K562 (cell line): ENCODE measurements at regions not wholly inside any gene's neighbourhood (a gene's known extent, or its start where the extent isn't known, plus 50 kb on each side); places are given as distances from the start of the nearest gene placed in this dataset.

Source experiments
- ATAC-seq: fragments of 200-7000 bp; cut with Tn5 transposase; 3 replicates; pipeline ENCODE4 v1.9.1; 2020; ENCODE audit warnings: moderate library complexity
- BruUV-seq: library from RNA; stranded (reverse); fragments of 400-500 nt; replicated peaks from 2 replicates; lab custom pipeline; 2021; lab: Mats Ljungman, UMichigan
- CTCF ChIA-PET: fragments of 300-600 bp; formaldehyde crosslinking; extraction: SDS; loops from one replicate; lab custom pipeline; 2021; ENCODE audit warnings: low intra/inter-chr PET ratio; lab: Yijun Ruan, JAX
- POLR2A ChIA-PET: fragments of 300-600, 350-650 bp; sonication (Branson Sonifier 250); formaldehyde crosslinking; extraction: SDS; loops from one replicate; lab custom pipeline; 2021; ENCODE audit warnings: antibody characterized with exemption, inconsistent platforms; lab: Yijun Ruan, JAX
- DNase-seq, 4 experiments: peaks; one replicate each; pipeline versions ENCODE4 v3.0.0 to v3.0.0-alpha.2; 2011 to 2018; ENCODE audit warnings: low spot score in 3 of 4, mixed read lengths in 3 of 4; ENCODE audit errors: extremely low read depth in 1 of 4
- FAIRE-seq: peaks from 2 replicates; lab custom pipeline; 2011; peaks lifted over from hg19 to GRCh38; lab: Jason Lieb, UNC
- H2AFZ ChIP-seq: 2 replicates; pipeline ENCODE4 v1.6.0; 2011; ENCODE audit warnings: low read depth, low read length, control low read depth, inconsistent platforms
- H3K27ac ChIP-seq: fragments of 200-600 bp; 3 replicates; pipeline ENCODE4 v1.8.0; 2011; ENCODE audit warnings: low read depth, mild to moderate bottlenecking, control low read depth, inconsistent platforms, low read length, moderate library complexity, mixed read lengths; ENCODE audit errors: extremely low read depth
- H3K27me3 ChIP-seq, 2 experiments: fragments of 300-600 bp in 1 of 2; 2 replicates in 1 of 2; 3 replicates in 1 of 2; pipeline versions ENCODE4 v1.6.0 to v1.8.0; 2011; ENCODE audit warnings: inconsistent platforms in 2 of 2, low read length in 2 of 2, mild to moderate bottlenecking in 1 of 2, mixed read lengths in 1 of 2, moderate library complexity in 1 of 2; ENCODE audit not compliant: control insufficient read depth in 2 of 2, insufficient read depth in 2 of 2
- H3K36me3 ChIP-seq: fragments of 300-600 bp; 3 replicates; pipeline ENCODE4 v1.8.0; 2011; ENCODE audit warnings: mild to moderate bottlenecking, low read length, inconsistent platforms; ENCODE audit not compliant: control insufficient read depth, insufficient read depth
- H3K4me1 ChIP-seq, 2 experiments: fragments of 200-600 bp in 1 of 2; replicated peaks in 1 of 2; 2 replicates in 1 of 2; 3 replicates in 1 of 2; pipeline versions ENCODE4 v1.5.1 to v1.8.0; 2011; ENCODE audit warnings: inconsistent platforms in 2 of 2, low read length in 2 of 2, mild to moderate bottlenecking in 1 of 2, mixed read lengths in 1 of 2, moderate library complexity in 1 of 2; ENCODE audit not compliant: control insufficient read depth in 2 of 2, insufficient read depth in 2 of 2
- H3K4me2 ChIP-seq: 2 replicates; pipeline ENCODE4 v1.6.1; 2011; ENCODE audit warnings: low read length, control low read depth, inconsistent platforms, mixed read lengths; ENCODE audit not compliant: insufficient read depth
- H3K4me3 ChIP-seq: fragments of 200-600 bp; sonication (generic), shearing (Covaris generic); 2 replicates; pipeline ENCODE4 v1.5.1; 2016; ENCODE audit warnings: control low read depth, inconsistent platforms
- H3K79me2 ChIP-seq: fragments of 200-600 bp; 3 replicates; pipeline ENCODE4 v1.8.0; 2011; ENCODE audit warnings: low read length, inconsistent platforms; ENCODE audit not compliant: control insufficient read depth, insufficient read depth
- H3K9ac ChIP-seq, 2 experiments: 2 replicates each; pipeline versions ENCODE4 v1.6.0 to v1.6.1; 2011; ENCODE audit warnings: low read depth in 2 of 2, low read length in 2 of 2, control low read depth in 1 of 2, inconsistent platforms in 1 of 2, mild to moderate bottlenecking in 1 of 2, mixed read lengths in 1 of 2; ENCODE audit not compliant: insufficient read depth in 1 of 2
- H3K9me1 ChIP-seq: one replicate; pipeline ENCODE4 v1.6.0; 2011; ENCODE audit warnings: inconsistent platforms, mild to moderate bottlenecking, low read length, moderate library complexity; ENCODE audit not compliant: control insufficient read depth, insufficient read depth
- H3K9me3 ChIP-seq: replicated peaks from 2 replicates; pipeline ENCODE4 v1.5.1; 2011; ENCODE audit warnings: low read depth, low read length, inconsistent platforms; ENCODE audit not compliant: control insufficient read depth, insufficient read depth
- H4K20me1 ChIP-seq: replicated peaks from 2 replicates; pipeline ENCODE4 v1.6.1; 2011; ENCODE audit warnings: low read length, inconsistent platforms, mixed read lengths; ENCODE audit not compliant: control insufficient read depth, insufficient read depth
- ELF4 ChIP-seq: fragments of 450-650 bp; formaldehyde crosslinking; IDR thresholded peaks from 2 replicates; pipeline ENCODE4 v1.4.0; 2022; ENCODE audit warnings: missing genetic modification characterization
- ERF ChIP-seq: fragments of 450-650 bp; formaldehyde crosslinking; IDR thresholded peaks from 2 replicates; pipeline ENCODE4 v1.4.0; 2020; ENCODE audit warnings: mild to moderate bottlenecking, mixed read lengths
- GTF2F1 ChIP-seq: IDR thresholded peaks from 2 replicates; pipeline ENCODE4 v1.6.1; 2011; ENCODE audit warnings: low read depth, low read length, improper control_type of control experiment
- MED1 ChIP-seq: sonication (generic); formaldehyde crosslinking; IDR thresholded peaks from 2 replicates; pipeline ENCODE4 v1.8.1; 2023; ENCODE audit warnings: missing genetic modification reagents, borderline replicate concordance
- POLR2G ChIP-seq: fragments of 200-400 bp; formaldehyde crosslinking; IDR thresholded peaks from 2 replicates; pipeline ENCODE4 v1.6.1; 2017; ENCODE audit warnings: low read depth, mild to moderate bottlenecking, antibody characterized with exemption, low read length, moderate library complexity
- PTBP1 ChIP-seq: fragments of 200-400 bp; formaldehyde crosslinking; IDR thresholded peaks from 2 replicates; pipeline ENCODE4 v1.6.1; 2017; ENCODE audit warnings: low read depth, low read length
- TAL1 ChIP-seq: fragments of 450-650 bp; IDR thresholded peaks from 2 replicates; pipeline ENCODE4 v1.6.1; 2016; ENCODE audit warnings: mild to moderate bottlenecking
- TEAD4 ChIP-seq, 2 experiments: sonication (generic) in 1 of 2; formaldehyde crosslinking in 1 of 2; IDR thresholded peaks; 2 replicates each; pipeline versions ENCODE4 v1.6.1 to v1.8.0; 2012 to 2022; ENCODE audit warnings: borderline replicate concordance in 1 of 2, inconsistent platforms in 1 of 2, low read length in 1 of 2, mild to moderate bottlenecking in 1 of 2, missing genetic modification reagents in 1 of 2
- ZNF583 ChIP-seq: fragments of 250-450 bp; sonication (Bioruptor Pico); IDR thresholded peaks from 2 replicates; pipeline ENCODE4 v1.4.0; 2020
- WGBS: fragments of 100-300 bp; shearing (Covaris generic); methylation state at CpG from one replicate; pipeline ENCODE4 v1.1.6; 2016; ENCODE audit warnings: low coverage, mixed read lengths; ENCODE audit not compliant: insufficient coverage; ENCODE audit errors: missing lambda C conversion rate; 5-methylcytosine and 5-hydroxymethylcytosine counted together
- in situ Hi-C: fragments of 300-500 bp; cut with MboI; formaldehyde crosslinking; loops from 4 replicates; pipeline ENCODE4 v1.15.0; 2018; ENCODE audit warnings: inconsistent platforms, mixed read lengths
- intact Hi-C: fragments of 100-400 bp; cut with micrococcal nuclease; formaldehyde crosslinking; loops from 2 replicates; pipeline ENCODE4 v1.14.2; 2022

GRCh38 chrX:95907081-95907480 lies 777.6 kb upstream of the DIAPH2 start:
- H3K79me2 ChIP-seq, result no peaks in the 10 kb centered on the region
- ChIA-PET POLR2A (no interaction called here), CTCF (no interaction called here)
- 0% methylated on average over 1 of the region's 1 CpG for WGBS
- no peak overlapping the region for H3K9ac ChIP-seq
- ATAC-seq, result no peak
- no peaks in the 10 kb centered on the region for H3K27me3 ChIP-seq
- TF ChIP-seq ZNF583 (CRISPR knock-in tag) (no peak), PTBP1 (no peak), ELF4 (CRISPR knock-in tag) (no peak), ERF (no peak), POLR2G (no peak), TAL1 (0 out of 2 replicates have a peak, but pooled peaks have one; percentile 20), MED1 (CRISPR knock-in tag) (no peak), GTF2F1 (no peak), TEAD4 (IDR thresholded peaks at IDR 0.05; ENCODE audit: low read length) (peak; percentile 39; the same call in 1 of the 2 replicates), TEAD4 (CRISPR knock-in tag; IDR thresholded peaks at IDR 0.05; ENCODE audit: borderline replicate concordance) (no peak)
- no peaks in the 10 kb centered on the region for H3K9me3 ChIP-seq
- H4K20me1 ChIP-seq, result no peaks in the 10 kb centered on the region
- no peak overlapping the region for H3K4me2 ChIP-seq
- no peak overlapping the region for H3K4me3 ChIP-seq
- no peaks in the 10 kb centered on the region for H3K9me1 ChIP-seq
- in situ Hi-C loops, result no loop called here
- H3K36me3 ChIP-seq, result no peaks in the 10 kb centered on the region
- FAIRE-seq, result no peak
- H3K4me1 ChIP-seq, result no peaks in the 10 kb centered on the region
- no peak overlapping the region for H2AFZ ChIP-seq
- intact Hi-C loops, result no loop called here
- no peak overlapping the region for H3K27ac ChIP-seq
- no peak for DNase-seq
- no TSS peak for BruUV-seq
